ENCODE measurements at regions not wholly inside any gene's neighbourhood (a gene's known extent, or its start where the extent isn't known, plus 50 kb on each side); places are given as distances from the start of the nearest gene placed in this dataset.

- no peak for TF ChIP-seq CTCF (IDR thresholded peaks at IDR 0.05; ENCODE audit: low read depth, low read length)
- no peak overlapping the region for H3K4me3 ChIP-seq (ENCODE audit: low read depth, low read length)
Measured at GRCh38 chr1:232184561-232185530, 445.1 kb downstream of the SIPA1L2 start.

DNA sequence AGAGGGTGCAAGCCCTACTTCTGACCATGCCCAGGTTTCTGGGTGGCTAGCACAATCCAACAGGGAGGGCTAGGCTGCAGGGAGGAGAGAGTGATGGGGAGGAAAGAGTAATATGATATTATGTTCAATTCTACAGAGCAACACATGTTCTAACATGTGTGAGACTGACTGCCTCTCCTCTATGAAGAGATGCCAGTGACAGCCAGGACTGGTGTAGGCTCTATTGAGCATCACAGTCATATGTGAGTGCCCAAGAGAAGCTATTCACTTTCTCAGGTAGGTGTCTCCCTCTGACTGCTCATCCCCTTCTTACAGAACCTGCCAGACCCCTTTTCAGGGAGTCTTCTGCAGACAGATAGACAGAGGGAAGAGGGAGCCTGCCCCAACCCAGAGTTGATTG is 446.1 kb downstream of the SIPA1L2 start:
- no peak for TF ChIP-seq CTCF (IDR thresholded peaks at IDR 0.05; ENCODE audit: low read depth, low read length)
- H3K4me3 ChIP-seq (ENCODE audit: low read depth, low read length), result no peak overlapping the region

GRCh38 chr1:232183266-232183800 is 446.6 kb downstream of the SIPA1L2 start:
- TF ChIP-seq CTCF (IDR thresholded peaks at IDR 0.05; ENCODE audit: low read depth, low read length), result no peak
- H3K4me3 ChIP-seq (ENCODE audit: low read depth, low read length), result no peak overlapping the region

GRCh38 chr1:232182236-232182635 is 447.7 kb downstream of the SIPA1L2 start:
- no peak overlapping the region for H3K4me3 ChIP-seq (ENCODE audit: low read depth, low read length)

DNA sequence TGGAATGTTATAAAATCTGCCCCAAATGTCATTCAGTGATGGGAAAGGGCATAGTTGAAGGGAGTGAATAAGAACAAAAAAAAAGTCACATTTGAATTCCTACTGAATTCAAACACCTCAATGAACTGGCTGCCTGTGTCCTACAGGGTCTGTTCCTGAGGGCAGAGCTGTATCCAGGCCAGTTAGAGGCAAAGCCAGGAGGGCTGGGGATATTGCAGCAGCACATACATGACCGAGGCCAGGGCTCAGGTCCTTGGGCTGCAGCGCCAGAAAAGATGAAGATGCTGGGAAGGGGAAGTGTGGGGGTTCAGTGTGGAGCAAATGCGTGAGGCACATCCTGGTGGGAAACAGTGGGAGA is 449.2 kb downstream of the SIPA1L2 start:
- TF ChIP-seq CTCF (IDR thresholded peaks at IDR 0.05; ENCODE audit: low read depth, low read length), result no peak
- H3K4me3 ChIP-seq (ENCODE audit: low read depth, low read length), result no peak overlapping the region

More at GRCh38 chr1:232182236-232182635, 447.7 kb downstream of the SIPA1L2 start:
- no peak for TF ChIP-seq CTCF (IDR thresholded peaks at IDR 0.05; ENCODE audit: low read depth, low read length)

- H3K4me3 ChIP-seq (ENCODE audit: low read depth, low read length), result no peak overlapping the region
- no peak for TF ChIP-seq CTCF (IDR thresholded peaks at IDR 0.05; ENCODE audit: low read depth, low read length)
Measured at GRCh38 chr1:232179896-232180778, 449.8 kb downstream of the SIPA1L2 start.

All from WI38 (cell line).